Cardiac fibroblast (primary cell): ENCODE measurements at regions not wholly inside any gene's neighbourhood (a gene's known extent, or its start where the extent isn't known, plus 50 kb on each side); places are given as distances from the start of the nearest gene placed in this dataset.

ENCODE experiments used
- DNase-seq, 2 donors: peaks; one replicate each; pipeline versions ENCODE4 v3.0.0 to v3.0.0-alpha.2; 2010; ENCODE audit warnings: low read depth in 2 of 2
- H3K4me3 ChIP-seq, 2 donors: replicated peaks in 1 of 2; 1 replicate in 1 of 2; 2 replicates in 1 of 2; pipeline ENCODE4 v1.5.1; 2011; ENCODE audit warnings: low read depth in 2 of 2, low read length in 2 of 2, mild to moderate bottlenecking in 2 of 2, moderate library complexity in 1 of 2
- CTCF ChIP-seq: IDR thresholded peaks from one replicate; pipeline ENCODE4 v1.5.1; 2011; ENCODE audit warnings: low read depth, mild to moderate bottlenecking, low read length, inconsistent platforms

GRCh38 chrX:98501426-98501825 lies 1617.7 kb downstream of the RPA4 start:
- no peak for TF ChIP-seq CTCF
- no peak overlapping the region for H3K4me3 ChIP-seq
- DNase-seq: no peak

- no peak overlapping the region for H3K4me3 ChIP-seq
Observed at GRCh38 chrX:98506907-98507306, 1623.2 kb downstream of the RPA4 start.

GRCh38 chrX:98514032-98514431 lies 1630.3 kb downstream of the RPA4 start:
- H3K4me3 ChIP-seq: no peak overlapping the region
- no peak for TF ChIP-seq CTCF
- DNase-seq: no peak

More at GRCh38 chrX:98506907-98507306, 1623.2 kb downstream of the RPA4 start:
- TF ChIP-seq CTCF: no peak
- DNase-seq: no peak

- no peak for TF ChIP-seq CTCF
- DNase-seq: no peak
- H3K4me3 ChIP-seq: no peak overlapping the region
Observed at GRCh38 chrX:98516120-98516519, 1632.4 kb downstream of the RPA4 start.

GRCh38 chrX:98523026-98523425 lies 1639.3 kb downstream of the RPA4 start:
- no peak for TF ChIP-seq CTCF
- no peak overlapping the region for H3K4me3 ChIP-seq
- DNase-seq: no peak

GRCh38 chrX:98523521-98523920 lies 1639.8 kb downstream of the RPA4 start:
- TF ChIP-seq CTCF: no peak
- H3K4me3 ChIP-seq: no peak overlapping the region
- no peak for DNase-seq

GRCh38 chrX:98548519-98548918 lies 1664.8 kb downstream of the RPA4 start:
- no peak overlapping the region for H3K4me3 ChIP-seq
- no peak for DNase-seq
- no peak for TF ChIP-seq CTCF
